ENCODE measurements at regions not wholly inside any gene's neighbourhood (a gene's known extent, or its start where the extent isn't known, plus 50 kb on each side); places are given as distances from the start of the nearest gene placed in this dataset.

DNA sequence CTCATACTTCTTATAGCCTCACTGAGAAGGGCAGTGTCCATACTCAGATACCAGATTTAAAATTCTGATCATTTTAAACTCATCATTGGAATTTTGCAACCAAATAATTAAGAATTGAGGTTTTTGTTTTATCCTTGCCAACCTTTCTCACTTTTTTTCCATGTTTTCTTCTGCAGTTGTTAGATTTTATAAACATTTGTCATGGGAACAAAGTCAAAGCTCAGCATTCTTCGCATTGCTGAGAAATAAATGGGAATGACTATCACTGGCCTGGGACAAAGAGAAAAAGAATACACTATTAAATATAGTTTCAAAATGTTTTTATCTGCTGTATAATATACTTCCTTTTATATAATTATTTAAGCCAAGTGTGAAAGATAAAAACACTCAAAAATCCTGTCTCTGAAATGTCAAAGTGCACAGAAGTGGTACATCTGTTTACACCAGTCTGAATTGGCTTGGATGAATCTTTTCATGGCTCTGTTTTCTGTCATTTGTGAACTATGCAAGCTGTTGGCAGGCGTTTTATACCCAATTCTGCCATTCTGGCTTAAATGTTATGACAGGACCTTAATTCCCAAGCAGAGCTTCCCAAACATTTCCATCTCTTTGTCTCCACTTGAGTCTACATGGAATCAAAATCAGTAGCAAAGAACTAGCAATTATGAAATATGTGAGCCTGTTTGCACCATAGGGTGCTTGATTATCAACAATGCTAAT is 249.3 kb upstream of the SYT4 start:
- 48% methylated on average over 2 of the region's 2 CpGs for whole genome bisulfite sequencing
- ATAC-seq, result no peak

DNA sequence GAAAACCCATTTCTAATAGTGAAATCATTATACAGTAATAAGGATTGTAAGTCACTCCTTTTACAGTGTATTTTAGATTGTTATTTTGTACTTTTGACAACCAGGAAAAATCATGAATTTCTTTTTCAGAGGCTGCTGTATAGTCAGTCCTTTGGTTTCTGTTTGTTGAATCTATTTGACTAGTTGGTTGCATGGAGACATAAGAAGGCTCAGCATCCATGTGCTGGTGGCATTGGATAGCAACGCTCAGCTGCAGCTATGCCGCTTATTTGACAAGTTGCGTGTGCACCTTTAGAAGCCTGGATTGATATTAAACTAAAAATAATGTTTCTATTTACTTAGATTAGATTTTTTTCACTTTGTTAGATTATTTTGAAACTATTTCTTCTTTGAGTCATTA is 254.1 kb upstream of the SYT4 start:
- no peaks in the 10 kb centered on the region for H3K9me3 ChIP-seq (ENCODE audit: control insufficient read depth, low read length)
- ATAC-seq (no peak), DNase-seq (peak in 1 of 3 donors; percentile 10)
- WGBS, result 95% methylated on average over 3 of the region's 3 CpGs
- H3K4me1 ChIP-seq (ENCODE audit: control insufficient read depth, insufficient read depth, low read length), result no peaks in the 10 kb centered on the region
- no peak overlapping the region for H3K4me3 ChIP-seq (ENCODE audit: low read length)
- intact Hi-C loops (cut with DNase I), result no loop called here
- H3K27me3 ChIP-seq (ENCODE audit: control insufficient read depth, insufficient read depth), result no peaks in the 10 kb centered on the region
- no peak overlapping the region for H3K27ac ChIP-seq (ENCODE audit: low read length)

More for the DNA sequence above, 249.3 kb upstream of the SYT4 start:
- Histone ChIP-seq H3K4me1 (ENCODE audit: control insufficient read depth, insufficient read depth, low read length) (no peaks in the 10 kb centered on the region), H3K4me3 (ENCODE audit: low read length) (no peak overlapping the region), H3K9me3 (ENCODE audit: control insufficient read depth, low read length) (no peaks in the 10 kb centered on the region), H3K27me3 (ENCODE audit: control insufficient read depth, insufficient read depth) (no peaks in the 10 kb centered on the region), H3K27ac (ENCODE audit: low read length) (no peak overlapping the region)
- DNase-seq, result no peak
- intact Hi-C loops (cut with DNase I), result no loop called here

GRCh38 chr18:43533371-43533770 is 256.1 kb upstream of the SYT4 start:
- ATAC-seq (no peak), DNase-seq (no peak)
- Histone ChIP-seq H3K27ac (ENCODE audit: low read length) (no peak overlapping the region), H3K4me3 (ENCODE audit: low read length) (no peak overlapping the region), H3K27me3 (ENCODE audit: control insufficient read depth, insufficient read depth) (no peaks in the 10 kb centered on the region), H3K9me3 (ENCODE audit: control insufficient read depth, low read length) (no peaks in the 10 kb centered on the region), H3K4me1 (ENCODE audit: control insufficient read depth, insufficient read depth, low read length) (no peaks in the 10 kb centered on the region)
- WGBS, result 92% methylated on average over 1 of the region's 1 CpG
- intact Hi-C loops (cut with DNase I), result no loop called here

- intact Hi-C loops (cut with DNase I), result no loop called here
Observed at GRCh38 chr18:43534511-43534910, 257.2 kb upstream of the SYT4 start.

GRCh38 chr18:43539862-43540261 is 262.6 kb upstream of the SYT4 start:
- WGBS, result 16% methylated on average over 1 of the region's 1 CpG
- H3K4me3 ChIP-seq (ENCODE audit: low read length), result no peak overlapping the region
- DNase-seq (no peak), ATAC-seq (no peak)
- intact Hi-C loops (cut with DNase I), result no loop called here
- H3K9me3 ChIP-seq (ENCODE audit: control insufficient read depth, low read length), result no peaks in the 10 kb centered on the region
- H3K27me3 ChIP-seq (ENCODE audit: control insufficient read depth, insufficient read depth), result no peaks in the 10 kb centered on the region
- H3K4me1 ChIP-seq (ENCODE audit: control insufficient read depth, insufficient read depth, low read length), result no peaks in the 10 kb centered on the region
- H3K27ac ChIP-seq (ENCODE audit: low read length), result no peak overlapping the region

More at GRCh38 chr18:43534511-43534910, 257.2 kb upstream of the SYT4 start:
- Histone ChIP-seq H3K27me3 (ENCODE audit: control insufficient read depth, insufficient read depth) (no peaks in the 10 kb centered on the region), H3K9me3 (ENCODE audit: control insufficient read depth, low read length) (no peaks in the 10 kb centered on the region), H3K4me3 (ENCODE audit: low read length) (no peak overlapping the region), H3K4me1 (ENCODE audit: control insufficient read depth, insufficient read depth, low read length) (no peaks in the 10 kb centered on the region), H3K27ac (ENCODE audit: low read length) (no peak overlapping the region)
- ATAC-seq, result no peak
- no peak for DNase-seq
- 75% methylated on average over 2 of the region's 2 CpGs for WGBS

- WGBS, result 58% methylated on average over 6 of the region's 6 CpGs
- H3K4me3 ChIP-seq (ENCODE audit: low read length), result no peak overlapping the region
- H3K27me3 ChIP-seq (ENCODE audit: control insufficient read depth, insufficient read depth), result no peaks in the 10 kb centered on the region
- DNase-seq, result peak in 1 of 3 donors; percentile 19
- no peak for ATAC-seq
- H3K27ac ChIP-seq (ENCODE audit: low read length), result no peak overlapping the region
- H3K4me1 ChIP-seq (ENCODE audit: control insufficient read depth, insufficient read depth, low read length), result no peaks in the 10 kb centered on the region
- H3K9me3 ChIP-seq (ENCODE audit: control insufficient read depth, low read length), result no peaks in the 10 kb centered on the region
- intact Hi-C loops (cut with DNase I), result no loop called here
Observed at GRCh38 chr18:43542016-43542415, 264.7 kb upstream of the SYT4 start.

DNA sequence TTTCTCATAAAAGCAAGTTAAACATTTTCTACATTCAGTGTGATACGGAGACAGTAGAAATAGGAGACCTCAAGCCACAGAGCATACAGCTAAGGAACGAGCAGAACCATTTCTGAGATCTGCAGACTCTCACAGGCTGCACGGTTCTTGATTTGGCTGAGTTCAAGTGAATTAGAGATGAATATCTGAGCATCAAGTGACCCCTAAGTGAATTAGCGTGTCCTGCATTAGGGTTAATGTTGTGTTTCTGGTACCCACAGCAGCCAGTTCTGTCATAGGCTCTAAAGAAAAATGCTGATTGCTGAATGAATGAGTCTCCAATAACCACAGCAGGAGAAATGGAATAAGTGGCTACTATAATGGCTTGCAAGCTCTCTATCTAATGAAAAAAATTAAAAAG is 265.9 kb upstream of the SYT4 start:
- DNase-seq, result no peak
- H3K9me3 ChIP-seq (ENCODE audit: control insufficient read depth, low read length), result no peaks in the 10 kb centered on the region
- no peaks in the 10 kb centered on the region for H3K4me1 ChIP-seq (ENCODE audit: control insufficient read depth, insufficient read depth, low read length)
- no peak overlapping the region for H3K4me3 ChIP-seq (ENCODE audit: low read length)
- 78% methylated on average over 4 of the region's 4 CpGs for WGBS
- ATAC-seq, result no peak
- H3K27me3 ChIP-seq (ENCODE audit: control insufficient read depth, insufficient read depth), result no peaks in the 10 kb centered on the region
- intact Hi-C loops (cut with DNase I), result no loop called here
- no peak overlapping the region for H3K27ac ChIP-seq (ENCODE audit: low read length)

DNA sequence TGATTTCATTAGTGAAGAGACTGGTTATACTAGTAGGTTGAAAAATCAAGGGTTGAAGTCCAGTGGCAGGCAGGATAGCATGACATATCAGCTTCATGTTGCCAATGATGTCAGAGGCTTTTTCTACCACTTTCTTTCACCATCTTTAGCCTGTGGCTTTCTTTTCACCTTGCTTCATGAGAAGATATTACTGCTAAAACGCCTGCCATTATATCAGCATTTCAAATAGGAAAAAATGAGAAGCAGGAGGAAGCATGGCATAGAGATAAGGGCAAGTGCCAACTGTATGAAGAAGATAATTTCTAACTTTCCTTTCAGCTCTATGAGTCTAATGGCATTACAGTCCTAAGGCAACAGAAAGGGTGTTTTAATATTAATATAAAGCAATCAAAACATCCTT is 270.2 kb upstream of the SYT4 start:
- no peak for ATAC-seq
- no peak overlapping the region for H3K4me3 ChIP-seq (ENCODE audit: low read length)
- WGBS, result 20% methylated on average over 1 of the region's 1 CpG
- H3K27me3 ChIP-seq (ENCODE audit: control insufficient read depth, insufficient read depth), result no peaks in the 10 kb centered on the region
- intact Hi-C loops (cut with DNase I), result no loop called here
- H3K4me1 ChIP-seq (ENCODE audit: control insufficient read depth, insufficient read depth, low read length), result no peaks in the 10 kb centered on the region
- no peak for DNase-seq
- H3K27ac ChIP-seq (ENCODE audit: low read length), result no peak overlapping the region
- H3K9me3 ChIP-seq (ENCODE audit: control insufficient read depth, low read length), result no peaks in the 10 kb centered on the region

DNA sequence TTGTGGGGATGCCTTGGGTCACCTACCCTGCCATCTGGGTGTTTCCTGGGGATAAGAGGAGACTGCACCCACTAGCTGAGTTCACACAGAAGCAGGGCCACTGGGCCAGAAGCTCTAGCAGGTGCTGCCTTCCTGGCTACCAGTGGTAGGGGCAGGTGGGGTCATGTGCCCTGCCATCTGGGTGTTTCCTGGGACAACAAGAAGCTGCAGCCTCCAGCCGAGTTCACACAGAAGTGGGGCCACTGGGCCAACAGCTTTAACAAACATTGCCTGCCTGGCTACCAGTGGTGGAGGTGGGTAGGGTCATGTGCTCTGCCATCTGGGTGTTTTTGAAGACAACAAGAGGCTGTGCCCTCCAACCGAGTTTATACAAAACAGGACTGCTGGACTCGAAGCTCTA is 282.2 kb upstream of the SYT4 start:
- 80% methylated on average over 3 of the region's 3 CpGs for WGBS
- no peaks in the 10 kb centered on the region for H3K9me3 ChIP-seq (ENCODE audit: control insufficient read depth, low read length)
- ATAC-seq, result no peak
- intact Hi-C loops (cut with DNase I), result no loop called here
- DNase-seq, result no peak
- no peaks in the 10 kb centered on the region for H3K27me3 ChIP-seq (ENCODE audit: control insufficient read depth, insufficient read depth)
- no peaks in the 10 kb centered on the region for H3K4me1 ChIP-seq (ENCODE audit: control insufficient read depth, insufficient read depth, low read length)
- no peak overlapping the region for H3K27ac ChIP-seq (ENCODE audit: low read length)
- no peak overlapping the region for H3K4me3 ChIP-seq (ENCODE audit: low read length)

DNA sequence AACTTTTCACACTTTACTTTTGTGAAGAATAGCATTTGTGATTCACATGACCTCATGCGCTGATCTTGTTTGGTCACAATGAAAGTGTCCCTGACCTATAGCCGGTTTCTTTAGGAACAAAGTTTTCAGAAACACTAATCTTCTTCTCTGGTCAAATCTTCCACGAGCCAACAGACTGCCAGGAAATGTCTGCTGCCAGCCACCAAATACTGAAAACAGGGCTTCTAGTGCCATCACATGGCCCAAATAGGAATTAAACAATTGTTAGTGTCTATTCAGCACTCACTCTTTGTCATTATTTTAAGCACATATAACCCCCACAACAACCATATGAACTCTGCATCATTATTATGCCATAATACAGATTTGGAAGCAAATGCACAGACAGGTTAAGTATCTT is 286.5 kb upstream of the SYT4 start:
- Histone ChIP-seq H3K9me3 (ENCODE audit: control insufficient read depth, low read length) (no peaks in the 10 kb centered on the region), H3K27ac (ENCODE audit: low read length) (no peak overlapping the region), H3K4me3 (ENCODE audit: low read length) (no peak overlapping the region), H3K4me1 (ENCODE audit: control insufficient read depth, insufficient read depth, low read length) (no peaks in the 10 kb centered on the region), H3K27me3 (ENCODE audit: control insufficient read depth, insufficient read depth) (no peaks in the 10 kb centered on the region)
- intact Hi-C loops (cut with DNase I), result loop anchor here in 1 of 4 donors (10.0 kb wide), 2 partner anchors 969 to 1449 kb away; no protein-coding TSS in a partner anchor
- 21% methylated on average over 3 of the region's 3 CpGs for WGBS
- peak; percentile 57 to 72 for ATAC-seq
- DNase-seq, result peak in 1 of 3 donors; percentile 43

DNA sequence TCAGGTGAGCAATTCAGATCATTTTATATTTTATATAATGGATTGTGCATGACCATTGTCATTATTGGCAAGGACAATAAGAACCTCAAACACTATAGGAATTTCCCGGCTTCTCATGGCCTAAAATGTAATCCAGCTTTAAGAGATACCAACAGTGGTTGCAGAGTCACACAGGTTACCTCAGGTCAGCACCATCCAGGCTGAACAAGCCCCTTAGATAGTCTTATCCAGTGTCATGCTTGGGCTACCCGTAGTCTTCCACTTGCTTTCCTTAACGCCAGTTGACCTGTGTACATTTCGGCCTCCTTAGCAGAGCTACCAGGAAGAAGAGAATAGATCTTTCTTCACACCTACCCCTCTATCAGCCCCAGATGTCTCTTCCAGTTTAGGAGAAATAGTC is 293.3 kb upstream of the SYT4 start:
- Histone ChIP-seq H3K4me1 (ENCODE audit: control insufficient read depth, insufficient read depth, low read length) (no peaks in the 10 kb centered on the region), H3K9me3 (ENCODE audit: control insufficient read depth, low read length) (no peaks in the 10 kb centered on the region), H3K4me3 (ENCODE audit: low read length) (no peak overlapping the region), H3K27ac (ENCODE audit: low read length) (no peak overlapping the region), H3K27me3 (ENCODE audit: control insufficient read depth, insufficient read depth) (no peaks in the 10 kb centered on the region)
- intact Hi-C loops (cut with DNase I), result no loop called here
- 85% methylated on average over 4 of the region's 4 CpGs for WGBS
- DNase-seq, result no peak
- no peak for ATAC-seq

Measured in right cardiac atrium (tissue), 5 donors.